ENCODE measurements at regions not wholly inside any gene's neighbourhood (a gene's known extent, or its start where the extent isn't known, plus 50 kb on each side); places are given as distances from the start of the nearest gene placed in this dataset.

DNA sequence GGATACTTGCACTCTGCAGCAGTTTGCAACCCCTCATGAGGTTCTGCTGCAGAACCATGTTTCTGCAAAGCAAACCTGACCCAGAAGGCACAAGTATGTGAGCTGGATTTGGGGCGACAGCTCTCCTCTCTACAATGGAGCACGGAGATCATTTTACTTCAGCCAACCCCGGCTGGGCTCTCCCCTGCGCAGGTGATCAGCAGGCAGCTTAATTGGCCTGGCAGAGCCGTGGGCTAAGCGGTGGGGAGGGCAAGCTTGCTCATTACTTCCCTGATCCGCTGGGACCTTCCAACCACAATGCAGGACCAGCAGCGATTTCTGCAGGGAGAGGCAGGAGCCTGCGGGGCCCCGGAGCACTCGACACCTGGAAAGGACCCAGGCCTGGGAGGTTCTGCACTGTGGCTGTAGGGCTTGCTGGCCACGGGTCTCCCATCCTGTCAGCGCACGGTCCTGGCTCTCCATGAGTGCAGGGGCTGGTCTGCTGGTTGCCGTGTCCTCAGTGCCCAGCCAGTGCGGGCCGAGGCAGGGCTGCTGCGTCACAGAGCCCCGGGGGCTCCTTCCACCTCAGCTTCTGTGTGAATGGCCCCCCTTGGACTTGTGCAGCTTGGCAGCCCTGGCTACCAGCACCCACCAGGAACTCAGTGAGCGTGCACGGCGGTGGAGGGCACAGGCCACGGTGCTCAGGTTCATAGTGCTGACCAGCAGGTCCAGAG lies 51.8 kb upstream of the RAPGEF1 start:
- H3K36me3 ChIP-seq (ENCODE audit: control insufficient read depth in 2 of 2, extremely low read depth in 1 of 2, insufficient read depth in 2 of 2, low read length in 2 of 2), result no peaks in the 10 kb centered on the region
- no peaks in the 10 kb centered on the region for H3K9me1 ChIP-seq (replicated peaks; ENCODE audit: control insufficient read depth, extremely low read depth, insufficient read depth, low read length)
- intact Hi-C loops (cut with micrococcal nuclease) (no loop called here), dilution Hi-C loops (cut with MboI; ENCODE audit: extremely low pct_ligation_motif_present, low sequenced_read_pairs) (no loop called here)
- POLR2A ChIA-PET, result no interaction called here
- no peaks in the 10 kb centered on the region for H3K27me3 ChIP-seq (ENCODE audit: control insufficient read depth in 2 of 2, insufficient read depth in 2 of 2, low read length in 2 of 2)
- CTCF ChIA-PET, result interaction anchor here (1.2 kb wide), 1 partner anchor 29 kb away, joined by 4 read pairs; no protein-coding TSS in a partner anchor
- no peaks in the 10 kb centered on the region for H3K9me3 ChIP-seq (replicated peaks; ENCODE audit: control insufficient read depth, insufficient read depth, low read length)
- H3K9ac ChIP-seq (replicated peaks; ENCODE audit: extremely low read depth, insufficient read depth, low read length), result no peak overlapping the region
- TF ChIP-seq CTCF (IDR thresholded peaks at IDR 0.05; ENCODE audit: extremely low read depth in 1 of 2, insufficient read depth in 1 of 2, low read depth in 1 of 2, low read length in 2 of 2), result no peak
- TF ChIP-seq GATA2 (IDR thresholded peaks at IDR 0.05; ENCODE audit: insufficient read depth, insufficient read length, low read depth, low read length), result no peak
- no peak for TF ChIP-seq POLR2AphosphoS5 (IDR thresholded peaks at IDR 0.05; ENCODE audit: insufficient read depth, low read depth, low read length)
- no peak for TF ChIP-seq POLR2A (IDR thresholded peaks at IDR 0.05; ENCODE audit: low read depth, low read length)
- no peak for TF ChIP-seq MYC (IDR thresholded peaks at IDR 0.05; ENCODE audit: low read depth, low read length)
- no peak for DNase-seq (ENCODE audit: low read depth, low spot score)
- no peak overlapping the region for H3K4me3 ChIP-seq (replicated peaks in 1 of 3; ENCODE audit: insufficient read depth in 1 of 3, low read depth in 1 of 3, low read length in 3 of 3)
- H3K27ac ChIP-seq (ENCODE audit: insufficient read depth, low read depth, low read length), result no peak overlapping the region
- no peak overlapping the region for H3K4me2 ChIP-seq (ENCODE audit: insufficient read depth, low read length)
- no TSS peak for BruUV-seq (replicated peaks)
- no peaks in the 10 kb centered on the region for H4K20me1 ChIP-seq (replicated peaks; ENCODE audit: control insufficient read depth, extremely low read depth, insufficient read depth, low read length)
- no peaks in the 10 kb centered on the region for H3K79me2 ChIP-seq (ENCODE audit: control insufficient read depth, insufficient read depth, low read length)
- no peak overlapping the region for H2AFZ ChIP-seq (ENCODE audit: low read depth, low read length)
- no peak for FAIRE-seq
- no peaks in the 10 kb centered on the region for H3K4me1 ChIP-seq (ENCODE audit: control insufficient read depth, extremely low read depth, insufficient read depth, low read length)

All from endothelial cell of umbilical vein (primary cell).